Heart left ventricle (tissue), 16 donors: ENCODE measurements at regions not wholly inside any gene's neighbourhood (a gene's known extent, or its start where the extent isn't known, plus 50 kb on each side); places are given as distances from the start of the nearest gene placed in this dataset.

Source experiments
- ATAC-seq, 4 donors: fragments of 200-7000 bp; cut with Tn5 transposase; one replicate each; pipeline ENCODE4 v1.9.1; 2020 to 2022; ENCODE audit warnings: moderate library complexity in 4 of 4, mild to moderate bottlenecking in 3 of 4, moderate number of reproducible peaks in 1 of 4
- DNase-seq, 5 donors: peaks; one replicate each; pipeline ENCODE4 v3.0.0-alpha.2; 2020
- H3K27ac ChIP-seq, 12 donors: fragments of 200-600 bp; sonication (generic) in 4 of 12; one replicate each; pipeline versions ENCODE4 v1.5.0 to v1.8.0; 2016 to 2022; ENCODE audit warnings: mild to moderate bottlenecking in 2 of 12
- H3K27me3 ChIP-seq, 9 donors: fragments of 200-600 bp; sonication (generic) in 2 of 9; one replicate each; pipeline versions ENCODE4 v1.5.1 to v1.8.0; 2016 to 2022; ENCODE audit warnings: mild to moderate bottlenecking in 3 of 9
- H3K36me3 ChIP-seq, 9 donors: fragments of 200-600 bp; sonication (generic) in 2 of 9; one replicate each; pipeline versions ENCODE4 v1.5.0 to v1.8.0; 2018 to 2022; ENCODE audit warnings: mild to moderate bottlenecking in 2 of 9
- H3K4me1 ChIP-seq, 12 donors: fragments of 200-600 bp; sonication (generic) in 4 of 12; one replicate each; pipeline versions ENCODE4 v1.5.0 to v1.8.0; 2016 to 2022; ENCODE audit warnings: mild to moderate bottlenecking in 3 of 12
- H3K4me3 ChIP-seq, 12 donors: fragments of 200-600 bp; sonication (generic) in 4 of 12; one replicate each; pipeline versions ENCODE4 v1.5.0 to v1.8.0; 2017 to 2022; ENCODE audit warnings: mild to moderate bottlenecking in 9 of 12, moderate library complexity in 4 of 12
- H3K9me3 ChIP-seq, 12 donors: fragments of 200-600 bp; sonication (generic) in 4 of 12; one replicate each; pipeline versions ENCODE4 v1.5.0 to v1.8.0; 2016 to 2022; ENCODE audit warnings: mild to moderate bottlenecking in 1 of 12
- CTCF ChIP-seq, 12 donors: fragments of 200-600 bp; sonication (generic) in 4 of 12; IDR thresholded peaks; one replicate each; pipeline versions ENCODE4 v1.5.0 to v1.8.0; 2018 to 2022; ENCODE audit warnings: antibody characterized with exemption in 12 of 12, mild to moderate bottlenecking in 5 of 12
- POLR2A ChIP-seq, 2 donors: fragments of 450-650 bp; IDR thresholded peaks; one replicate each; pipeline ENCODE4 v1.6.1; 2017; ENCODE audit warnings: antibody characterized with exemption in 2 of 2, mild to moderate bottlenecking in 2 of 2, moderate library complexity in 2 of 2
- WGBS, 4 donors: extraction: QIAGEN DNeasy Blood & Tissue Kit in 2 of 4; methylation state at CpG; one replicate each; pipeline versions ENCODE4 v1.1.5 to v1.1.7; 2013 to 2018; 5-methylcytosine and 5-hydroxymethylcytosine counted together
- intact Hi-C, 10 donors: fragments of 100-400 bp; cut with DNase I; formaldehyde crosslinking; loops; one replicate each; pipeline versions ENCODE4 v1.11.1 to v1.14.2; 2022
- donor health status: ischemic (EF 13 %, LVEDD 7.1; RV severe dilation, severe dysfunction).
- donor health status: healthy with polysubstance abuse.
- donor health status: DM: no; HTN: yes; CAD: no.
- donor health status: DM: no; HTN: no; CAD: no.
- donor health status: ischemic (EF 25% LVEDD 6.9; RV normal size, moderate dysfunction).
- donor health status: ischemic (EF 25% LVEDD 5.7; RV mildly dilated, moderate dysfunction).
- donor health status: healthy.
- donor health status: DM: yes; HTN: yes; CAD: no.
- donor health status: ischemic (EF 35%, LVEDD 5.7; RV mildly dilated, moderate dysfunction).
- donor health status: nonischemic (EF 11% LVEDD 7.7; RV severe dilation, severe dysfunction).
- donor health status: DM: yes; HTN: yes; CAD: no.
- donor health status: PGD.
- donor health status: ischemic (EF 29% LVEDD 5.4; RV normal size, mild dysfunction).
- donor health status: nonischemic (EF 23%, LVEDD 6.1; RV moderate dilation, normal function).

- ATAC-seq (no peak), DNase-seq (no peak)
- H3K36me3 ChIP-seq = no peaks in the 10 kb centered on the region
- H3K9me3 ChIP-seq = peaks cover 0 to 10% (median 0%) of the 10 kb centered on the region in 12 donors
- TF ChIP-seq POLR2A (IDR thresholded peaks at IDR 0.05) = no peak
- no peak for TF ChIP-seq CTCF (IDR thresholded peaks at IDR 0.05)
- H3K4me1 ChIP-seq = no peaks in the 10 kb centered on the region
- intact Hi-C loops = no loop called here
- H3K4me3 ChIP-seq = no peak overlapping the region
- 89 to 94% (median 92%) methylated on average over 5 of the region's 5 CpGs for WGBS, 4 donors
- no peak overlapping the region for H3K27ac ChIP-seq
- H3K27me3 ChIP-seq = no peaks in the 10 kb centered on the region
Measured at GRCh38 chr18:68431922-68432198, 283.0 kb downstream of the TMX3 start.

GRCh38 chr18:68431111-68431921, 283.6 kb downstream of the TMX3 start:
- no peak overlapping the region for H3K4me3 ChIP-seq
- WGBS, 4 donors = 75 to 82% (median 78%) methylated on average over 6 of the region's 6 CpGs
- ATAC-seq = no peak
- no peaks in the 10 kb centered on the region for H3K4me1 ChIP-seq
- H3K36me3 ChIP-seq = no peaks in the 10 kb centered on the region
- DNase-seq = no peak
- H3K27ac ChIP-seq = no peak overlapping the region
- TF ChIP-seq CTCF (IDR thresholded peaks at IDR 0.05) = no peak
- no peak for TF ChIP-seq POLR2A (IDR thresholded peaks at IDR 0.05)
- H3K9me3 ChIP-seq = peaks cover 0 to 6% (median 0%) of the 10 kb centered on the region in 12 donors
- no peaks in the 10 kb centered on the region for H3K27me3 ChIP-seq
- intact Hi-C loops = no loop called here

- Histone ChIP-seq H3K4me1 (no peaks in the 10 kb centered on the region), H3K36me3 (no peaks in the 10 kb centered on the region), H3K27me3 (no peaks in the 10 kb centered on the region), H3K27ac (no peak overlapping the region), H3K9me3 (no peaks in the 10 kb centered on the region), H3K4me3 (no peak overlapping the region)
- ATAC-seq (no peak), DNase-seq (no peak)
- TF ChIP-seq CTCF (IDR thresholded peaks at IDR 0.05) (no peak), POLR2A (IDR thresholded peaks at IDR 0.05) (no peak)
- intact Hi-C loops = no loop called here
- WGBS, 4 donors = 65 to 73% (median 70%) methylated on average over 2 of the region's 2 CpGs
Measured at GRCh38 chr18:68429841-68430240, 285.1 kb downstream of the TMX3 start.

GRCh38 chr18:68429111-68429510, 285.8 kb downstream of the TMX3 start:
- intact Hi-C loops = no loop called here
- TF ChIP-seq POLR2A (IDR thresholded peaks at IDR 0.05) = no peak
- TF ChIP-seq CTCF (IDR thresholded peaks at IDR 0.05) = no peak
- no peaks in the 10 kb centered on the region for H3K27me3 ChIP-seq
- no peaks in the 10 kb centered on the region for H3K36me3 ChIP-seq
- no peak overlapping the region for H3K4me3 ChIP-seq
- ATAC-seq (no peak), DNase-seq (no peak)
- no peak overlapping the region for H3K27ac ChIP-seq
- WGBS, 4 donors = 81 to 93% (median 84%) methylated on average over 6 of the region's 6 CpGs
- no peaks in the 10 kb centered on the region for H3K9me3 ChIP-seq
- H3K4me1 ChIP-seq = no peaks in the 10 kb centered on the region
